ENCODE measurements at regions not wholly inside any gene's neighbourhood (a gene's known extent, or its start where the extent isn't known, plus 50 kb on each side); places are given as distances from the start of the nearest gene placed in this dataset.

DNA sequence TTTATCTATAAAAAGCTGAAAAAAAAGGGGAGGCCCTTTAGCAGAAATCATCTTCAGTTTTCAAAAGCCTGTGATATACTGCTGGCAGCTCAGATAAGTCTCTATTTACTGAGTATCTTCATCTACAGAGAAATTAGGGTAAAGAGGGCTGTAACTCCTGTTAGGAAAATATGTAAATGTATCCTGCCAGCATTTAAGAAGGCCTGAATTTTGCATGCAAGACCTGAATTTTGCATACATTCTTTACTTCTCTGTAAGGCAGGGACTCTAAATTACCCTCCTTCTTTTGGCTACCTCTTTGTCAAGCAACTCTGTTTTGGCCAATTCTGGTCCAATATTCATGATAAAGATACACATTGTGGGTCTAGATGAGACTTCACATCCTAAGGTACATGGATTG lies 150.6 kb upstream of the SPACA1 start:
- TF ChIP-seq POLR2A (IDR thresholded peaks at IDR 0.05) = no peak
- TF ChIP-seq, protein P1, sequence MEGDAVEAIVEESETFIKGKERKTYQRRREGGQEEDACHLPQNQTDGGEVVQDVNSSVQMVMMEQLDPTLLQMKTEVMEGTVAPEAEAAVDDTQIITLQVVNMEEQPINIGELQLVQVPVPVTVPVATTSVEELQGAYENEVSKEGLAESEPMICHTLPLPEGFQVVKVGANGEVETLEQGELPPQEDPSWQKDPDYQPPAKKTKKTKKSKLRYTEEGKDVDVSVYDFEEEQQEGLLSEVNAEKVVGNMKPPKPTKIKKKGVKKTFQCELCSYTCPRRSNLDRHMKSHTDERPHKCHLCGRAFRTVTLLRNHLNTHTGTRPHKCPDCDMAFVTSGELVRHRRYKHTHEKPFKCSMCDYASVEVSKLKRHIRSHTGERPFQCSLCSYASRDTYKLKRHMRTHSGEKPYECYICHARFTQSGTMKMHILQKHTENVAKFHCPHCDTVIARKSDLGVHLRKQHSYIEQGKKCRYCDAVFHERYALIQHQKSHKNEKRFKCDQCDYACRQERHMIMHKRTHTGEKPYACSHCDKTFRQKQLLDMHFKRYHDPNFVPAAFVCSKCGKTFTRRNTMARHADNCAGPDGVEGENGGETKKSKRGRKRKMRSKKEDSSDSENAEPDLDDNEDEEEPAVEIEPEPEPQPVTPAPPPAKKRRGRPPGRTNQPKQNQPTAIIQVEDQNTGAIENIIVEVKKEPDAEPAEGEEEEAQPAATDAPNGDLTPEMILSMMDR (IDR thresholded peaks at IDR 0.05) = no peak
- TF ChIP-seq POLR2AphosphoS5 (IDR thresholded peaks at IDR 0.05; ENCODE audit: insufficient read depth in 1 of 2, low read depth in 1 of 2) = no peak
